Thyroid gland (tissue), 4 donors: ENCODE measurements at regions not wholly inside any gene's neighbourhood (a gene's known extent, or its start where the extent isn't known, plus 50 kb on each side); places are given as distances from the start of the nearest gene placed in this dataset.

Experiments
- POLR2A ChIP-seq, 2 donors: fragments of 450-650 bp; IDR thresholded peaks; one replicate each; pipeline ENCODE4 v1.6.1; 2017; ENCODE audit warnings: antibody characterized with exemption in 2 of 2, mild to moderate bottlenecking in 2 of 2, moderate library complexity in 1 of 2
- TF ChIP-seq, protein P1 (sequence below), 6 experiments: fragments of 200-600 bp in 3 of 6; fragments of 450-650 bp in 3 of 6; sonication (generic) in 3 of 6; IDR thresholded peaks; one replicate each; pipeline ENCODE4 v1.5.1; 2016 to 2019; ENCODE audit warnings: antibody characterized with exemption in 6 of 6, mild to moderate bottlenecking in 2 of 6, inconsistent platforms in 1 of 6, moderate library complexity in 1 of 6

DNA sequence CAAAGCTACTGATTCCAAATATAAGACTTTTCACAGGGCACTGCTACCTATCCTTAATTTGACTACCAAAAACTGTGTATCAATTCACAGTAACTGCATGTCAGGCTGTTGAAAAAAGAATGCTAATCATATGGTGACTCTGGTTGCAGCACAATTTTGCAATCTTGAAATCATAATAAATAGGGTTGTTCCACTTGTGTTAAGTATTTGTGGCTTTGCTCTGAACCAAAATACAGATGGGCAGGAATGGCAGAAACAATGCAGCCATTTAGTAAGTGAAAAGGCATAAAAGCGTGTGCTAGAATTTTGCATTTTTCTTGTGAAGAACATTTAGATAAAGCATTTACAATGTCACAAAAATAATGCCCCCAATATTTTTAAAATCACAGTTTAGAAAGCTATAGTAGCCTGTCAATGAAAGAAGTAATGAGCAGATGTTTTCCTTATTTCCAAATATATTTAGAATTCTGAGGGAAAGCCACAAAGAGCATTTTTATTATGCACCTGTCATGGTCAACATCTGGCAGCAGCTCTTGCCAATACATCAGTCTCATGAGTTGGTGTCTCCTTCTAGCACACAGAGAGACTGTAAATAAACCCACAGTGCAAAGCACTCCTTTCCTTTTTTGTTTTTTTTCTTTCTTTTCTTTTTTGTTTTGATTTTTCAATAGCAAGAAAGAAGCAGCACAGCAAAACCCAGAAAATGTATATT, 54.8 kb upstream of the PAM start:
- TF ChIP-seq POLR2A (IDR thresholded peaks at IDR 0.05) = no peak
- TF ChIP-seq, protein P1, sequence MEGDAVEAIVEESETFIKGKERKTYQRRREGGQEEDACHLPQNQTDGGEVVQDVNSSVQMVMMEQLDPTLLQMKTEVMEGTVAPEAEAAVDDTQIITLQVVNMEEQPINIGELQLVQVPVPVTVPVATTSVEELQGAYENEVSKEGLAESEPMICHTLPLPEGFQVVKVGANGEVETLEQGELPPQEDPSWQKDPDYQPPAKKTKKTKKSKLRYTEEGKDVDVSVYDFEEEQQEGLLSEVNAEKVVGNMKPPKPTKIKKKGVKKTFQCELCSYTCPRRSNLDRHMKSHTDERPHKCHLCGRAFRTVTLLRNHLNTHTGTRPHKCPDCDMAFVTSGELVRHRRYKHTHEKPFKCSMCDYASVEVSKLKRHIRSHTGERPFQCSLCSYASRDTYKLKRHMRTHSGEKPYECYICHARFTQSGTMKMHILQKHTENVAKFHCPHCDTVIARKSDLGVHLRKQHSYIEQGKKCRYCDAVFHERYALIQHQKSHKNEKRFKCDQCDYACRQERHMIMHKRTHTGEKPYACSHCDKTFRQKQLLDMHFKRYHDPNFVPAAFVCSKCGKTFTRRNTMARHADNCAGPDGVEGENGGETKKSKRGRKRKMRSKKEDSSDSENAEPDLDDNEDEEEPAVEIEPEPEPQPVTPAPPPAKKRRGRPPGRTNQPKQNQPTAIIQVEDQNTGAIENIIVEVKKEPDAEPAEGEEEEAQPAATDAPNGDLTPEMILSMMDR (IDR thresholded peaks at IDR 0.05) = no peak
